GM19452 (cell line): ENCODE measurements at regions not wholly inside any gene's neighbourhood (a gene's known extent, or its start where the extent isn't known, plus 50 kb on each side); places are given as distances from the start of the nearest gene placed in this dataset.

Experiments
- ATAC-seq: cut with Tn5 transposase; IDR thresholded peaks from one replicate; pipeline ENCODE4 v1.9.1; 2021; ENCODE audit not compliant: unreplicated experiment

DNA sequence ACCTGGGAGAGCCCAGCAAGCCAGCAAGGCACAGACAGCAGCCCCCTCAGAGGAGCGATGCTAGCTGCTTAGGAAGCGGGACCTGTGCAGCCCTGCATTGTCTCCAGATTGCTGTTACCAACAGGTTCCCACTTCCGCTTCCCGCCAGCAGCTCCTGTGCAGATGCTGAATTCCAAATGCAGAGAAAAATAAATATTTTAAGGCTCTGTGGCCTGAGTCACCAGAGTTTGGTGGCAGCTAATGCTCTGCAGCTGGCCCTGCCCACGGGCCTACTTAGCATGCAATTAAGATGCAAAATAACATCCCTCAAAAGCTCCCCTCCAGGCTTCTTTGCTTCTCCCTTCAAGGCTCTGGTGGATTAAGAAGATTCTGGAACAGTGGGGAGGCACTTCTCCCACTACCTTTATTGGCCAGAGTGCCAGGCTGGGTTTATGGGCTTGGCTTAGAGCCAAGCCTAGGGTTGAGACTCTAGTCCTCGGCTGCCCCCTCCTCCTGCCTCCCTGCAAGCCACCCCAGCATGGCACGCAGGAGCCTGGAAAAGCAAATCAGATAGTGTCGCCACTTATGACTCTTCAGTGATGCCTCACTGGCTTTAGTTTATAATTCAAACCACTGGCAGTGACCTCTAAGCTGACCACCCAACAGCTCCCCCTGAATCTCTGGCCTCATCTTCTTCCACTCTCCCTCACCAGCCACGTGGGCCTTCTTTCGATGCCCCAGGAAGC, 207.1 kb upstream of the ZC3H12A start:
- no peak for ATAC-seq

- no peak for ATAC-seq
Observed at GRCh38 chr1:37270639-37271038, 203.7 kb upstream of the ZC3H12A start.

- ATAC-seq, result no peak
Observed at GRCh38 chr1:37272626-37273025, 201.8 kb upstream of the ZC3H12A start.

GRCh38 chr1:37274486-37274885, 199.9 kb upstream of the ZC3H12A start:
- no peak for ATAC-seq

DNA sequence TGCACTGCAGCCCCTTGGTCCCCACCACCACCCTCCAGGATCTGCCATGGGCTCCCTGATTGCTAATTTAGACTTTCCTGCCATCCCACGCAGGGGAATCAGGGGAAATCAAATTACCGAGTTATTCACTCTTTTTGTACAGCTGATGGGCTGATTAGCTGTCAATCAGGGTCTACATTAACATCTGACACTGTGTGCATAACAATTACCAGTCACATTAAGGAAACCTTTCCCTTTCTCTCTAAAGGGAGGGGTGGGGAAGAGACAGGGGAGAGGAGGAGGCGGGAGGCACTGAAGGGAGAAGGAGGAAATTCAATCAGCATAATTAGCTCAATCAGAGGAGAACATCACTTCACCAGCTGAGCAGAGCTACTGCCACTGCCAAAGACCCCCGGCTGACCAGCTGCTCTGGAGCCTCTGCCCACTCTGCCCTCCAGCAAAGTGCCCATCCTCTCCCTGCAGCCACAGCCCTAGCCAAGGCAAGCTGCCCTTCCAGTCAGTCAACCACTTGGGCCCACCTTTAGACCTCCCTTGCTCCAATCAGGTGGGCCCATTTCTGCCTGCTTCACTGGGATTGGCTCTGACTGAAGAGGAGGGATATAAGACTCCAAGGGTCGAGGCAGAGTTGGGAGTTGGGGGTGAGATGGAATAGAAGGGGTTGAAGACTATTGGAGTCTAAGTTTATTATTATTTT, 199.3 kb upstream of the ZC3H12A start:
- no peak for ATAC-seq

DNA sequence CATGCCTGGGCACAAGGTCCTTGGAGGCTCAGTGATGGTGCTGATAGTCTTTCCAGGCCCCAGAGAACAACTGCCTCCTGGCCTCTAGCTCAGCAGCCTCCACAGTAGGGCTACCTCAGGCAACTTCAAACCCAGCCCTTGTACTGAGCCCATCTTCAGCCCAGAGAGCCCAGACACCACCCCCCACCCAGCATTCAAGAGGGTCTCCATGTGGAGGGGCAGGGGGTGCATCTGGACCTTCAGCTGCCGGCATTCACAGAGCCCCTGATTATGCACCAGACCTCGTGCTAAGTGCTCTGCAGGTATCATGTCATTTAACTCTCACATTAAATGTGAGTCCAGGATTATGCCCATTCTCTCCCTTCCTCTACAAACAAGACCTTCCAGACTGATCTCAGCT, 197.0 kb upstream of the ZC3H12A start:
- ATAC-seq, result no peak

- no peak for ATAC-seq
Observed at GRCh38 chr1:37281354-37281753, 193.0 kb upstream of the ZC3H12A start.

GRCh38 chr1:37282764-37283163, 191.6 kb upstream of the ZC3H12A start:
- ATAC-seq, result no peak

GRCh38 chr1:37284053-37284452, 190.3 kb upstream of the ZC3H12A start:
- no peak for ATAC-seq

DNA sequence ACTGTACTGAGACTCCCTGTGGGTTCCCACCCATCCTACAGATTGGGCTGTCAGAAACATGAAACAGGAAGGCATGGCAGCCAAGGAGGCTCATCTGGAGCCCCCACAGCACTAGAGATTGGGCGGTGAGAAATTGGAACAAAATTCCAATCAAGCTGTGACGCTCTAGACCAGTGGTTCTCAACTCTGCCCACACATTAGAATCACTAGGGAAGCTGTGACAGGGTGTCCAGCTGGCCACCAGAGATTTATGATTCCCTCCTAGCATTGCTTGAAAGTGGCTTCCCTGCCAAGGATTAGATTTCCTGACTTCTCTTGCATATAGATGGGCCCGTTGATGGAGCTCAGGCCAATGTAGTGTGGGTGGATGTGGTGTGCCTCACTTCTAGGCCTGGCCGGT, 187.5 kb upstream of the ZC3H12A start:
- ATAC-seq, result no peak

- ATAC-seq, result peak; percentile 89
Observed at GRCh38 chr1:37288900-37289299, 185.5 kb upstream of the ZC3H12A start.

DNA sequence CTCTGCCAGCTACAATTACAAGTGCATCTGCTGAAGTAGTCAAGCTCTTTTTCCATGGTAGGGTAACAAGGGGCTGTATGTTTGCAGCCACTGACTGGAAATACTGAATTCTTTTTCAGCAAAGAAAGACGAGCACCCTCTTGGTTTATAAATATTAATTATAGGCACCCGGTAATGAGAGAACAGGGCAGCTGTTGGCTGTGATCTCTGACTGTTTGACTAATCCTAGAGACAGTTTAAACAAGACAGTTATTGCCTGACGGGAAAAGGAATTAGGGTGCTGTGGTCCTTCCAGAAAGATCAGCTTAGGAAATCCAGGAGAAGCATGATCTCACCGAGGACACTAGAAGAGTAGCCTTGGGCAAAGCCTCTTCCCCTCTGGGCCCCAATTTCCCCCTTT, 183.7 kb upstream of the ZC3H12A start:
- no peak for ATAC-seq

GRCh38 chr1:37292789-37293188, 181.6 kb upstream of the ZC3H12A start:
- ATAC-seq, result no peak

- ATAC-seq, result no peak
Observed at GRCh38 chr1:37294096-37294495, 180.3 kb upstream of the ZC3H12A start.

- ATAC-seq, result no peak
Observed at GRCh38 chr1:37294529-37294928, 179.9 kb upstream of the ZC3H12A start.

DNA sequence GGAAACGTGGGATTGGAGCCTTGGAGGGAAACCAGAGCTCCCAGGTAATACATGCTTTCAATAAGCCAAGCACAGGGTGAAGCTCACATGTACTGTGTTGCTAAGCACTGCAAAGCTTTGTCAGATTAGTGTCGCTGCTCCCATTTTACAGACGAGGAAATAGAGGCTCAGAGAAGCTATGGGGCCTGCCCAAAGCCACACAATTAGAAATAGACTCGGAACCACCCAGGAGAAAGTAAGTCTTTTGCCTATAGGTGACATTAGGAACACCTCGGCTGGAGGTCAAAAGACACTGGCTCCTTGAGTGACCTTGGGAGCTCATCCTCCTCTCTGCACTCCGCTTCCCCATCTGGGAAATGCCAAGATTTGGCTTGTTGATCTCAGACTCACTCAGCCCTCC, 175.6 kb upstream of the ZC3H12A start:
- ATAC-seq, result no peak

DNA sequence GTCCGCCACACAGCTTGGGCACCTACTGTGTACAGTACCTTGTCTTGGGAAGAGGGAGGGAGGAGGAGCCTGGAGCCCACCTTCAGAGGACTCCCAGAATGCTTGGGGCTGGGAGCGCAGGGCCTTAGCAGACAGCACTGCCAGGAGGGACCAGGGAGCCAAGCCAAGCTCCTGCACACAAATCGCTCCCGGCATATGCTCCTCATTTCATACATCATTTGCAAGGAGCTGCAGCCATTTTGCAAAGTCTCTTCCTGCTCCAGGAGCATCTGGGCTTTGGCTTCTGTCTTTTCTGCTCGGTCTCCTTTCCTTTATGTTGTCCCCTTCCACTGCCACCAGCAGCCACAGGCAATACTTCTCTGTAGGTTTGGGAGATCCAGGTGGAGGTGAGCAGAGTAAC, 175.2 kb upstream of the ZC3H12A start:
- no peak for ATAC-seq

- ATAC-seq, result no peak
Observed at GRCh38 chr1:37303884-37304574, 170.4 kb upstream of the ZC3H12A start.

GRCh38 chr1:37305108-37305507, 169.3 kb upstream of the ZC3H12A start:
- ATAC-seq, result no peak

DNA sequence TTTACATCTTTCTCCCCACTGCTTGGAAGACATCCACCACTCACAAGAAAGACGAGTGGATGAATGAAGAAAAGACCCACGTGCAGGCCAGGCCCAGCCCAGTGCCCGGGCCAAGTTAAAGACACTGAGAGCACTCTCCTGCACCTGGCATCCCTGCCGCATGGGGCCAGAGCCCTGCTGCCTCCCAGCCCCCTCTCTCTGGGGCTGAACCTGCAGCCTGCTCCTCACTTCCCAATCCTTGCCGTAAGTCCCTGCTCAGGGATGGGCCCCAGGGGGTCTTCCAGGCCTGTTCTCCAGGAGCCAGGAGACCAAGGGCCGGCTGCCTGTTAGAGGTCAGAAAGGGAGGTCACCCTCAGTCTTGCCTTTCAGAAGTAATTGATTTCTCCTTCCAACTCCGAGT, 168.5 kb upstream of the ZC3H12A start:
- no peak for ATAC-seq

DNA sequence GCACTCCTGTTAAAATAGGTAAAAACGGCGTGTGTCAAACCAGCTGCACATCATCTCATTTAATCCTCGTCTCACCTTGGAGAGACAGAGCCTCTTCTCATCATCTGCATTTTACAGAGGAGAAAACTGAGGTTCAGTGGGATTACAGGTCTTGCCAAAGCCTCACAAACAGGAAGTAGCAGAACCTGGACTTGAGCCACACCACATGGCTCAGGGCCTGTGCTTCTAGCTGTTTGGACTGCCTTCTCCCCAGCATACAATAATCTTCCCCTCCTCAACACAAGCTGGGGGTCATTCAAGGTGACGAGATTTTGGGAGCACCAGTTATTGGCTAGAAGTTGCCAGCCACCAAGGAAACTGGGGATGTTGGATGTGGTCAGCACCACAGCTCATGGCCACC, 167.9 kb upstream of the ZC3H12A start:
- ATAC-seq, result no peak

DNA sequence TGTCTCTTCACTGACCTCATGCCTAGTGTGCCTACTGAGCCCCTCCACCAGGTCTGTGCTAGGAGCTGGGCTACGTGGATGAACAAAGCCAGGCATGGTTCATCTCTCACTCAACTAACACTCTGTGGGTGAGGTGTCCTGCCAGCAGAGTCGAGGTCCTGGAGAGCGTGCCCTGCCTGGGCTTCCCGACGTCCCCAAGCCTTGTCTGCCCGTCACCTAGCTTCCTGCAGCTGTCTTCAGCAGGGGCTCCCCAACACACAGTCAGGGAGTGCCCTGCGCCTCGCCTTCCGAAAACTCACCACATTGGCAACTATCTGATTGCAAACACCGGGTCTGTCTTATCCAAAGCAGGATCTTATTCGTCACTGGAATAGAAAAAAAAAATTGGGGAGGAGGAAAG, 167.5 kb upstream of the ZC3H12A start:
- ATAC-seq, result no peak
